Activated CD8-positive, alpha-beta memory T cell treated with anti-CD3 and anti-CD28 coated beads for 48 hours (primary cell): ENCODE measurements at regions not wholly inside any gene's neighbourhood (a gene's known extent, or its start where the extent isn't known, plus 50 kb on each side); places are given as distances from the start of the nearest gene placed in this dataset.

Experiments used
- DNase-seq, 3 experiments: peaks; one replicate each; pipeline ENCODE4 v3.0.0-alpha.2; 2020; ENCODE audit warnings: low read depth in 2 of 3, low spot score in 2 of 3

DNA sequence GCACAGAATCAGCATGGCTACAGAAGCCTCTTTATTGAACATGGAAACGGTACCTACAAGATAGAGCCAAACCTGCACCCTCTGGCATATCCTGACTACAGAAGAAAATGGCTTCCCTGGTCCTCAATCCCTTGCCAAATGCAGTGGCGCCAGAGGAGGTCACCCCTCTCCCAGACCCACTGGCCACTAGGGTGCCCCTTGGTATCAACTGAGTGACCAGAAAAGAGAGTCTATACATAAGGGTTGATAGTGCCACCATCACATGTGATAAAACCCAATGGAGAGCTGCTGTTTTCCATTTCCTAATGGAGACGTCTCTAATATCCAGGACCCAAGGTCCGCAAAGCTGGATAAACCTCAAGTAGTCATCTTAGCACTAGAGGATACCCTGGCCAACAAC, 52.7 kb upstream of the ALK start:
- no peak for DNase-seq

DNA sequence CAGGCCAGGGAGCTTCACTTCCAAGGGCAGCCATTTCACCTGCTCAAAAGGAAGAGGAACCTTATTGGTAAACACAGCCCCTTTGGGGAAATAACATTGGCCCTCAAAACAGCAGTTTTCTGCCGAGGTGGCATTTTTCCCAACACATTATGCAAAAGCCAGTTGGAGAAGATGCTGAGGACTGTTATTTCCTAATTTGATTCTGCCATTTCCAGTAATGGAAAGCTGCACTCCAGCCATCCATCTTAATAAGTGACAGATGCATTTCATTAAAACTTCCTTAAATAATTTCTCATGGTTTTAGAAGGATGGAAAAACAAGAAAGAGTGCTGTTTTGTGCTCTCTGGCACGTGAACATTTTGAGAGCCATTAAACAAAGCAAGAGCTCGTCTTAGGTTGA, 55.9 kb upstream of the ALK start:
- DNase-seq = no peak

DNA sequence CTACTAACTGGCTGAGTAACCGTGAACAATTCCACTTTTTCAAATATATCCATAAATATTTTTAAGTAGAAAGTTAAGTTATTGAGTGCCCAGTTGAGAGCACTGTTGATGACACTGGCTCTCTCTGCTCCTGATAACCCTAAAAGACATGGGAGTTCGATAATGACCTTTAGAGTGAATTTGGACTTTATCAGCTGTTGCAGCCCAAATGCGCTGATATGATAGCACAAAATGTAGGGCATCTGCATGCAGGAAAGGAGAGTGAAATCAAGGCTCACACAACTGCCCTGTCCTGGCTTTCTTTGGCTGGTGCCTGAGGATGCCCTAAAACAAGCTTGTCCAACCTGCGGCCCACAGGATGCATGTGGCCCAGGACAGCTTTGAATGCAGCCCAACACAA, 60.0 kb upstream of the ALK start:
- DNase-seq = no peak

DNA sequence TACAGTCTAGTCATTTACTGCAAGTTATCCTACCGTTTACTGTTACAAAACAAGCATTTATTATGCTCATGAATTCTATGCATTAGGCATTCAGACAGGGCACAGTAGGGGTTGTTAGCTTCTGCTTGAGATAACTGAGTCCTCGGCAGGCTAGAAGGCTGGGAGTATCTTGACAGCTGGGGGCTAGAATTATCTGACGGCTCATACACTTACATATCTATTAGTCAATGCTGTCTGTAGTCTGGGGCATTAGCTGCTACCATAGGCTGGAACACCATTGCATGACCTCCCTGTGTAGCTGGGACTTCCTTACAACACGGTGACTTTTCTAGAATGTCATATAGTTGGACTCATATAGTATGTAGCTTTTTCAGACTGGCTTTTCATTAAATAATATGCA, 61.9 kb upstream of the ALK start:
- no peak for DNase-seq

DNA sequence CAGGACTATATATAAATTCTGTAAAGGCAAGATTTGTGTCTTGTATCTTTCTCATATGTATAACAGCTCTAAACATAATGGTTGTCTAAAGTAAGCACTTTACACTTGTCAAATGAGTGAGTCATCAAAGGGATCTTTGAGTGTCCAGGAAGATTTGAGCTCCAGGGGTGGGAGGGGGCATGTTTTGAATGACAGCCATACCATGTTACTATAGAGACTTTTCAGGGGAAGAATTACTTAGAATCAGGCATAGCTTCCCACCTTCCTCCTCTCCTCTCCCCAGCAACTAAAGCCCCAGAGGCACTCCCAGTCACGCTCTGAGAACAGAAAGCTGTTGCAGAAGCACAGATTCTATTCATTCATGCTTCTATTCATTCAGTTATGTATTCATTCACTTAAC, 65.8 kb upstream of the ALK start:
- no peak for DNase-seq

DNA sequence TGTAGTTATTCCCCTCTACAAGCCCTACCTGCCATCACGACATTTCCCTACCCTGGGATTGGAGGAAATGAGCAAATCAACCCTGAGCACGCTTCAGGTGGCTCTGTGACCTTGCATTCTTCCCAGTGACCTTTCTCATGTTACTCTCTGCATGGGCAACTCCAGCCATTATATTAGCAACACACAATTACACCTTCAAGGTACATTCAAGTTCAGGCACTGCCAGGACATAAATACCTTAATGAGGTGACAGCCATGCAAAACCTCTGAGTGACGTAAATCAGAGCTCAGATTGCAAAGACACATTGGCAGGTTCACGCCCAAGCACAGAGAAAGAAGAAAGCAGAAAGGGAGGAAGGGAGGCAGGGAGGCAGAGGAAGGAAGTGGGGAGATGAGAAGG, 68.7 kb upstream of the ALK start:
- no peak for DNase-seq

DNA sequence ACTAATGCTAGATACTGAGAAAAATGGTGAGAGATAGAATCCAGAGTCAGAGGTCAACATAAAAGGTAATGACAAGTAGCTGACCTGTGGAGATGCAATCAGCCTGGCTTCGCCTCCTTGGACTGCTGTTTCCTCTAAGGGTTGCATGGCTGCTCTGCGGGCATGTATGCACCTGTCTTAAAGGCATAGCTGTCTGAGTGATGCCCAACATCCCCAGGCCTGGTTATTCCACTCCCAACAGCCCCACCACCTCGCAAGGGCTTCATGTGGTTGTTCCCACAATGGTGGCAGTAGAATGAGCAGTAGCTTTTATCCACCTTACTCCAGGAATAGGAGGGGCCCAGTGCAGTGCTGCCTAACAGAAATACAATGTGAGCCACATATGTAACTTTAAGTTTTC, 69.7 kb upstream of the ALK start:
- no peak for DNase-seq

DNA sequence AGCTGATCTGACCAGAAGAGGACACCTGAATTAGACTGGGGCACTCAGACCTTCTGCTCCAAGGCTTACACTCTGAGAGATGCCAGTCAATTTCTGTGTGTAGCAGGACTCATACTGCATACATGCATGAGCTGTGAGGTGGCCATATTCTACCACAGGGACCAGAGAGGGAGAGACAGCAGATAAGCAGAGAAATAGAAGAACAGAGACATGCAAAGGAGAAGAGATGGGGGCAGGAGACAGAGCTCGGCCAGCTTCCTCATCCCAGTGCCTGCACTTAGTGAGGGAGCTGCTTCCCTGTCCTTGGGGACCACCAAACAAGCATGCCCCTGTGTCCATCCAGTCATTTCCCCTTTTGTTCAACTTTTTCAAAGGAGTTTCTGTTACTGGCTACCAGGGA, 73.9 kb upstream of the ALK start:
- no peak for DNase-seq

DNA sequence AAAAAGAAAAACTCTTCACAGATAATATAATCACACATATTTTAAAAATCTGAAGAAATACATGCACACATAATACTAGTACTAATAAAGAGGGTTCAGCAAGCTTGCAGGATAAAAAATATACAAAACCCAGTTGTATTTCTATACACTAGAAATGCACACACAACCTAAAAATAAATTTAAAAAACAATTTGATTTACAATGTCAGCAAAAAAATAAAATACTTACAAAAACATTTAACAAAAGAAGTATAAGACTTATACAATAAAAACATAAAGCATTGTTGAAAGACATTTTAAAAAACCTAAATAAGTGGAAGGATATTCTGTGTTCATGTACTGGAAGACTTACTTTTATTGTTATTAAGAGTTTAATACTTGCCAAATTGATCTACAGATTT, 81.7 kb upstream of the ALK start:
- DNase-seq = no peak

DNA sequence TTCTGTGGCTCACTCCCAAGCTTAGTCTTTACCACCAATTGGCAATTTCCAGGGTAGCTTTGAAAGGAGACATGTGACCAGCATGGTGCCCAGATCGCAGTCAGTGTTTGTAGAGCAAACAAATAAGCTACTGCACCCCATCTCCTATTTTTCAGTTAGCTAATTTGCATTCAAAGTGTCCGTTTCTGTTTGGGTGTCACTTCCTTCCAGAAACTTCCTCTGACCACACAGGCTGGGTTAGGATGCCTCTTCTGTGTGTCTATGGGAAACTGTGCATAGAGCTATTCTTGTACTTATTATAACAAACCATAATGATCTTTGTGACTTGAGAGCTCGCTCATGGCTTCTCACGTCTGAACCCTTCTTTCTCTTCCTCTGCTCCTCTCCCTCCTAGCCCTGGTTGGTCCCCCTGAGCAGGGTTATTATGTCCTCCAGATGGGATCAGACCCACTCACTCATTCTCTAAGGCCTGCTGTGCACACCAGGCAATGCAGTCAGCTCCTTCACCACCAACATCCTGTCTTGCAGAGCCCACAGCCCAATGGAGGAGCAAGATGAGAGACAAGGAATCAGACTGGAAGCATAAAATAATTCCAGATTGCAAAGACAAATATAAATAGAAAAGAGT, 101.2 kb upstream of the ALK start:
- DNase-seq = no peak

DNA sequence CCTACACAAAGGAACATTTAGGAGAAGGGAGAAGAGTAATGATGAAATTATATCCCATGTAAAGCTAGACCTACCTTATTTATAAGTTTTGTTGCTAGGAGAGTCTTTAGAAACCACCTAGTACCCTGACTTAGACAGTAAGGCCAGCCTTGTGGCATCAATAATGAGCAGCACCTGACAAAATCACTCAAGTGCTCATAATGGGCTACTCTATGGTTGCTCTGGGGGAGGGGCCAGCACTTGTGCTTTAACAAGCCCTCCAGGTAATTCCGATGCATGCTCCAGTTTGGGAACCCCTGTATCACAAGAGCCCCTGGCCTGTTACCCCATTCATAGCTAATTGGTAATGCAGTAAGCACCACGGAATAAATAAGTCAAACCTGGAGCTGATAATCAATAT, 102.9 kb upstream of the ALK start:
- no peak for DNase-seq

DNA sequence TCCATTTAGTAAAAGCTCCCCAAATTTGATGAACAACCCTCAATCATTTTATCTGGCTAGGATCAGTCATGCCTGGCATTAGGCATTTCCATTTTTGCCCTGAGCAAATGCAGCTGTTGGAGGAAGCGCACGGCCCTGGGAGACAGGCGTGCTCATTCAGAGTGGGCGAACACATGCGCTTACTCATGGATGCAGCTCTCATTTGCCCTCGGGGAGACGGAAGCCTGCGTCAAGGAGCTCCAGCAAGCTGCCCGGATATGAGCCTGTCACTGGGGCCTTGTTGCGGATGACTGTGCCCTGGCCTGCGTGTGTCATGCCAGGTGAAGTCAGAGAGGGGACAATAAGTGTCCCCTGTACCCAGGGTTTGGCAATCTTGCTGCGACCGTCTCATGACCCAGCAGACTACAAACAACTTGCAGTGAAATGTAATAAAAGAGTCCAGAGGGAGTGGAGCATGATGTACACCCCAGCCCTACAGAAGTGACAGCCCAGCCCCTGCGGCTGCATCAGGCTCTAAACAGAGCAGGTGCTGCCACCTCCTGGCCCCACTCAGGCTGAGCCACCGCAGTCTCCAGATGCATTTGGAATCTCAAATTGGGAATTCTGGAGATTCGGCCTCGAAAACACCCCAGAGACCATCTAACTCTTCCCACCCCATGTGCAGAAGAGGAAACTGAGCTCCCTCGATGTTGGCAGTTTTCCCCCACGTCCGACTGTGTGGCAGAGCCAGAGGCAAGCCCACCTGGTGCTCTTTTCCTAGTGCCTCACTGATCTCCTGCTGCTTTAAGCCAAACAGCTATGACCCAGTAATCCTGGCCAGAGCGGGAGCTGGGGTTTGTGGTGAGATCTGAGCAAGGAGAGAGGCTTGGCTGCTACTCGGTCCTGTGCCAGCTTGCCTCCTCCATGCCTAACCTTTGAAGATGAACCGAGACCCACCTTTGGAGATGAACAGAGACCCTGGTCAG, 105.0 kb upstream of the ALK start:
- DNase-seq = no peak

DNA sequence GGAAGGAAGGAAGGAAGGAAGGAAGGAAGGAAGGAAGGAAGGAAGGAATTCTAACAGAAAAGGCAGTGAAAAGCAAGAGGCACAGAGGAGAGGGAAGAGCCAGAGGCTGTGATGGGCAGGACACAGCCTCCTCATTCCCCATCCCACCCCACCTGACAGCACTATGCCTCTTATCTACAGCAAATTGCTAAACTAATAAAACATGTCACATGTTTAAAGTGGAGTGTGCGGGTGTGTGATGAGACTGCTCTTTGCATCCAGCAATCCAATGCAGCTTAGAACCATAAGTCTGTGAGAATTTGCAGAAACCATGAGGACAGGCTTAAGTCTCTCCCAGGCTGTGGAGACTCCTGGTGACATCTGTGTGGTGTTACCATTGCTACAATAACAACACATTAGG, 108.4 kb upstream of the ALK start:
- DNase-seq = no peak

DNA sequence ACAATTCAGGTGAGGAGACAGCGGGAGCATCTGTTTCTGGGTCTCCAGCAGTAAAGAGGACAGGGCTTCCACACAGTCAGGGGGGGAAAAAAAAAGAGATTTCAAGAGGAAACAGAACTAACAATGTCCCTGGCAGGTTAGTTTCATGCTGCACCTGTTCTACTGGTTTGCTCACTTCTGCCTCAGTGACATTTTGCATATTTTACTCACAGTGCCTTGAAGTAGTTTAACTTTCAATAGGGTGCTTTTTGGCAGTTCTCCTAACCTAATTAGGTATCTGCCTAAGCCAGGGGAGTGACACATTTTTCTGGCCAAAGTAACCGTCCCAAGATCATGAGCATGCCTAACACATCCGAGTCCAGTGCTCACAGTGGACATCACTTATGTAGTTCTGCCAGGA, 109.0 kb upstream of the ALK start:
- no peak for DNase-seq

DNA sequence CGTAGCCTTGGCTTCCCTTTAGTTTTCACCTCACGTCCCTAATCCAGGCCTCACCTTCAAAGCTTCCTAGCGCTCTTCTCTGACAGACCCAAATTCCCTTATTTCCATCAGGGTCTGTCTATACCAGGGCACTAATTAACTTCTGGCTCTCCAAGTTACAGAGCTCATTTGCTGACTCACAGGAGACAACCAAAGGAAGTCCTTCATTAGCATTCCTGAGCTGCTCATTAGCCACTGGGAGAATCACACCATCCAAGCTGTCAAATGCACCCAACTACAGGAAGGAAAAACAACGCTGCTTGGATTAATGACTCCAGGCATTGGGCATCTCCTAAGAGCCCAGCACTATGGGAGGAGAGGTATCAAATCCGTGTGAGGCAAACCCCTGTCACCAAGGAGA, 109.8 kb upstream of the ALK start:
- no peak for DNase-seq

DNA sequence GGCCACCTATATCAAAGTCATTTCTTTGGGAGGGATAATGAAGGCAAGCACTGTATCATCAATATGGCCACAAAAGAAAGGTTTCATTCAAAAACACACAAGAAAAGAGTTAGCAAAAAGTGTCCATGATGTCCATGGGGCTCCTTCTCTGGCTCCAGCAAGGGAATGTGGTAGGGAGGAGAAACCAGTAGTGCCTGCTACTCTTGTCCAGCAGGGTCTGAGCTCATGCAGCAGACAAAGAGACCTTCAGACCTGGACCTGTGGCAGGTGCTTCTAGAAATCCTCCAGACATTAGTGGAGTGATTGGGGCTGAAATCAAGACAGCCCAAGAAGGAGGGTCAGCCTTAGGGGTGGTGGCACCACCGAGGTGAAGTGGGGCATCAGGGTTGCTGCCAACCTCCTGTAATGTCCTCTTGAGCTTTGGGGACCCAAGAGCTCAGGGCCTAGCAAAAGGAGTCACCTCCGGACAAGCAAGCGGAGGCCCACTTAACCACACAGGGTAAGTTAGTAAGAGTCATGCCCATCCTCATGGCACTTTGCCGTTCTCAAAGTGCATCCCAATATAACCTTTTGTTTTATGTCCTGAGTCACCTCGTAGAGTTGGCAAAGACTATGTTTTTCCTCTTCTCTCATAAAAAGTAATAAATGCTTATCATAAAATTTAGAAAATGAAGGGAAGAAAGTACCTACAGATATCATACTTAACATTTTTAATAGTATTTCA, 112.6 kb upstream of the YPEL5 start:
- DNase-seq = no peak

DNA sequence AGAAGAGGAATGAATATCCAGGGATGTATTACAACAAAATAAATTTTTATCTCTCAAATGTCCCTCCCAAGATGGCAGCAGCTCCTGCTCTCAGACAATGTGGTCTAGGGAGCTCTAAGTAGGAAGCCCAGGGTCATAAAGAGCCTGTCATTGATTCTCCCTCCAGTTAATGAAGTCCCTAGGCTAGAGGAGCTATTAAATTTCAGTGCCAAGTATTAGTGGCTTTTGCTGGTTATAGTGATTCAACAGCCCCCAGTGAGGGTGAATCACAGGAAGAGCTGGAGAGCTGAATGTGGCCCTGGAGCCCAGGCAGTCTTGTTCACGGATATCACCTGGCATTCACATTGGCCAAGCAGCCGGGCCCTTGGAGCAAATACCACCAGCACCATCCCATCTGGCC, 109.8 kb upstream of the YPEL5 start:
- DNase-seq = no peak

DNA sequence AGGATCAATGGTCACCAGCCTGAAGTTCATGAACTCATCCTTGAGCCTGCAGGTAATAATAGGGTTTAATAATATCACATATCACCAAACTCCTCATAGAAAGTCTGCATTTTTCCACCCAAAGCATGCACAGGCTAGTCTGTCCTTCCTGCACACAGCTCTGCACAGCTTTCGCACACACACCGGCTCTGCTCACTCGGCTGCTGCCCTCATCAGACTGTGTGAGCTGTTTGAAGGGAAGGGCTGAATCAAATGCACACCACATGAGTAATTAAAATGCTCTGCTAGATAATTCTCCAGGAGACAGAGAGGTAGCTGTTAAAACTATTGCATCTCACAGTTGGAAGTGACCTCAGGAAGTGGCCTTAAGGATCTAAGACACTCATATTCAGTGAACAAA, 108.4 kb upstream of the YPEL5 start:
- no peak for DNase-seq

DNA sequence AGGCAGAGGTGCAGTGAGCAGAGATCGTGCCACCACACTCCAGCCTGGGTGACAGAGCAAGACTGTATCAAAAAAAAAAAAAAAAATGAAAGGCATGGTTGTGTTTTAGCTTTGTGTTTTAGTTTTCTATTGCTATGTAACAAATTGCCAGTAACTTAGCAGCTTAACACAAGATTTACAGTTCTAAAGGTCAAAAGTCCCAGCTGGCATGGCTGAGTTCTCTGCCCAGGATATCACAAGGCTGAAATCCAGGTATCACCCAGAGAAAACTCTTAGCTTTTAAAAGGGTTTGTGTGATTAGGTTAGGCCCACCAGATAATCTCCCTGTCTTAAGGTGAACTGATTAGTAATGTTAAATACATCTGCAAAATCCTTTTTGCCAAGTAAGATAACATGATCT, 107.7 kb upstream of the YPEL5 start:
- DNase-seq = no peak

DNA sequence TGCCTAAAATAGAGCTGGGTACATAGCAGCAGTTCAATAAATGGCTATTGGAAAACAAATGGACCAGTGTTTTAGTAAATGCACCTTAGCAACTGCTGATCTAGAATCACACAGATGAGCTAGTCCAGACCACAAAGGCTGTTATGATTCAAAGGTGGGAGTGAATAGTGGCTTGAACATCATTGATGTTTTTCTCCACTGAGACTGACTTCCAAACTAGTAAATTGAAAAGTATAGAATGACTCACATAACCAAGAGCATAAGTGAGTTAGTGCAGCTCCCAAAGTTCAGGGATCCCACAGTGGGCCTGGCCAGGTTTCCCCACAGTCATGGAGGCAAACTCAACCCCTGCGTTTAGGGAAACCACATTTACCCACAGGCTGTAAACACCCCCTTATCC, 106.7 kb upstream of the YPEL5 start:
- no peak for DNase-seq

DNA sequence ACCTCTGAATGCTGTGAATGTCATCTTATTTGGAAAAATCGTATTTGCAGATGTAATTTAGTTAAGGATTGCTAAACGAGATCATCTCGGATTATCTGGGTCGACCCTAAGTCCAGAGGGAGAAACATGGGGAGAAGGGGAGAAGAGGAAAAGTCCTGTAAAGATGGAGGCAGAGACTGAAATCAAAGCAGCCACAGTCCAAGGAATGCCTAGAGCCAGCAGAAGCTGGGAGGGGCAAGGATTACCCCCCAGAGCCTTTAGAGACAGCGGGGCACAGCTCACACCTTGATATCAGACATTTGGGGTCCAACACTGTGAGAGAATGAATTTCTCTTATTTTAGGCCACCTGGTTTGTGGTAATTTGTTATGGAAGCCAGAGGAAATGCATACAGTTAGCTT, 104.9 kb upstream of the YPEL5 start:
- DNase-seq = no peak

DNA sequence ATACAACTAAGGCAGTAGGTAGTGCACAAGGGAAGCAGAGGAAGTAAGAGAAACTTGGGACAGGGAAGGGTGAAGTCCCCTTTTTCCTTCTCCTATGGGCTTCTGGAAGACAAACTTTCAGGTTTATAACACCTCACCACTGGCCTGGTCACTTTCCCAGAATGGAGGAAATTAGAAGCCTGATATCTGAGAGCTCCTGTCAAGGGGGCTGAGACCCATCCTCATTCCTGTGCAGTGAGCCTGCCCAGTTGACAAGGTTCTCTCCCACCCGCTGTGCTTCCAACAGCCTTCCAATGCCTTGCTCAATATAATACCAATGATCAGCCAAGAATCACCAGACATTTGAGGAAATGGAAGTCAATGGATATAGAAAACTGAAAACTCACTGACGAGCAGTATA, 100.4 kb upstream of the YPEL5 start:
- no peak for DNase-seq
